ENCODE measurements at regions not wholly inside any gene's neighbourhood (a gene's known extent, or its start where the extent isn't known, plus 50 kb on each side); places are given as distances from the start of the nearest gene placed in this dataset.

GRCh38 chr14:87199381-87199780 lies 793.6 kb downstream of the GALC start:
- ChIA-PET POLR2A (no interaction called here), CTCF (interaction anchor here (0.7 kb wide), 1 partner anchor 417 kb away, joined by 3 read pairs; no protein-coding TSS in a partner anchor), RAD21 (ENCODE audit: unreplicated experiment) (no interaction called here), SMC1A (ENCODE audit: uncharacterized antibody, unreplicated experiment) (no interaction called here)
- Histone ChIP-seq H3K79me2 (ENCODE audit: control insufficient read depth, insufficient read depth, low read length) (no peaks in the 10 kb centered on the region), H2AFZ (ENCODE audit: control insufficient read depth, low read depth, low read length) (no peak overlapping the region), H3K27me3 (replicated peaks in 1 of 2; ENCODE audit: control insufficient read depth in 2 of 2, insufficient read depth in 2 of 2, low read length in 1 of 2) (no peaks in the 10 kb centered on the region), H4K20me1 (ENCODE audit: control insufficient read depth, insufficient read depth) (no peaks in the 10 kb centered on the region), H3K9me3 (replicated peaks; ENCODE audit: control insufficient read depth, insufficient read depth, low read length) (no peaks in the 10 kb centered on the region), H3K4me3 (no peak overlapping the region), H3K36me3 (ENCODE audit: control insufficient read depth in 2 of 2, insufficient read depth in 2 of 2, low read length in 1 of 2) (no peaks in the 10 kb centered on the region), H3K4me2 (ENCODE audit: control insufficient read depth, insufficient read depth) (no peak overlapping the region), H3K9ac (ENCODE audit: control insufficient read depth, insufficient read depth, low read length) (no peak overlapping the region), H3K4me1 (ENCODE audit: control insufficient read depth, insufficient read depth, low read length) (no peaks in the 10 kb centered on the region), H3K27ac (ENCODE audit: control insufficient read depth, insufficient read depth) (no peak overlapping the region)
- in situ Hi-C loops (cut with MboI), result no loop called here
- DNase-seq (ENCODE audit: low read depth, low spot score) (no peak), FAIRE-seq (no peak), ATAC-seq (no peak)
- 26% methylated on average over 1 of the region's 1 CpG for WGBS (ENCODE audit: insufficient coverage, insufficient replicate concordance, low lambda C conversion rate, missing lambda C conversion rate)
- intact Hi-C loops (cut with micrococcal nuclease; ENCODE audit: unreplicated experiment), result no loop called here
- no peak for TF ChIP-seq RFX5 (IDR thresholded peaks at IDR 0.05; ENCODE audit: low read depth, low read length)
- no peak for TF ChIP-seq SPI1 (IDR thresholded peaks at IDR 0.05; ENCODE audit: borderline replicate concordance, insufficient read depth, low read depth, low read length)
- no peak for TF ChIP-seq YY1 (IDR thresholded peaks at IDR 0.05; ENCODE audit: low read depth, low read length)
- no peak for TF ChIP-seq CHD4 (IDR thresholded peaks at IDR 0.05)
- no peak for TF ChIP-seq NRF1 (conservative IDR thresholded peaks at IDR 0.05; ENCODE audit: low read depth, low read length)
- TF ChIP-seq TARDBP (IDR thresholded peaks at IDR 0.05; ENCODE audit: borderline replicate concordance), result no peak
- no peak for TF ChIP-seq SMAD5 (IDR thresholded peaks at IDR 0.05; ENCODE audit: low read depth)
- no peak for TF ChIP-seq SP1 (IDR thresholded peaks at IDR 0.05; ENCODE audit: low read depth, low read length)
- no peak for TF ChIP-seq NKRF (conservative IDR thresholded peaks at IDR 0.05)
- TF ChIP-seq IRF4 (IDR thresholded peaks at IDR 0.05; ENCODE audit: low read depth, low read length), result no peak
- no peak for TF ChIP-seq ZNF207 (IDR thresholded peaks at IDR 0.05; ENCODE audit: borderline replicate concordance)
- no peak for TF ChIP-seq EED (IDR thresholded peaks at IDR 0.05; ENCODE audit: low read depth)
- TF ChIP-seq CREB1 (IDR thresholded peaks at IDR 0.05; ENCODE audit: low read depth), result no peak
- no TSS peak for BruUV-seq (replicated peaks)
